Activated T-cell treated with anti-CD3 and anti-CD28 coated beads, Interleukin-2, amount 50 U/mL, for 72 hours (primary cell): ENCODE measurements at regions not wholly inside any gene's neighbourhood (a gene's known extent, or its start where the extent isn't known, plus 50 kb on each side); places are given as distances from the start of the nearest gene placed in this dataset.
A peak's percentile ranks its signal among the peaks of the same experiment; 100 is the strongest.

Experiments used
- ATAC-seq, 2 donors: fragments of 150-1000 bp; cut with Tn5 transposase; replicated peaks in 1 of 2; 2 replicates each; pipeline ENCODE4 v1.10.0; 2021; ENCODE audit warnings: moderate library complexity in 2 of 2, mild to moderate bottlenecking in 1 of 2
- DNase-seq, 2 donors: peaks; one replicate each; pipeline ENCODE4 v3.0.0; 2021 to 2022; ENCODE audit warnings: mixed read lengths in 1 of 2
- H3K27ac Mint-ChIP-seq: one replicate; pipeline ENCODE4 v1.8.0; 2022; ENCODE audit warnings: mild to moderate bottlenecking, moderate library complexity, mixed read lengths
- H3K27me3 Mint-ChIP-seq: one replicate; pipeline ENCODE4 v1.8.0; 2022; ENCODE audit warnings: low read depth, mixed read lengths
- H3K36me3 Mint-ChIP-seq, 2 donors: one replicate each; pipeline ENCODE4 v1.8.0; 2022; ENCODE audit warnings: mixed read lengths in 2 of 2, mild to moderate bottlenecking in 1 of 2; ENCODE audit not compliant: insufficient read depth in 2 of 2
- H3K4me1 Mint-ChIP-seq: one replicate; pipeline ENCODE4 v1.8.0; 2022; ENCODE audit warnings: low read depth, mixed read lengths
- H3K4me3 Mint-ChIP-seq, 2 donors: one replicate each; pipeline ENCODE4 v1.8.0; 2022; ENCODE audit warnings: mild to moderate bottlenecking in 2 of 2, mixed read lengths in 2 of 2, moderate library complexity in 2 of 2
- H3K9me3 Mint-ChIP-seq, 2 donors: one replicate each; pipeline ENCODE4 v1.8.0; 2022; ENCODE audit warnings: mixed read lengths in 2 of 2

GRCh38 chr14:38098074-38098836, 109.4 kb upstream of the SSTR1 start:
- Mint-ChIP-seq H3K36me3 (peaks cover 12% of the 10 kb centered on the region in 2 donors), H3K4me3 (no peak overlapping the region), H3K9me3 (peaks cover 13 to 17% of the 10 kb centered on the region in 2 donors), H3K4me1 (no peaks in the 10 kb centered on the region), H3K27me3 (no peaks in the 10 kb centered on the region), H3K27ac (no peak overlapping the region)
- DNase-seq (no peak), ATAC-seq (no peak)

GRCh38 chr14:38101679-38102078, 106.0 kb upstream of the SSTR1 start:
- Mint-ChIP-seq H3K36me3 (peaks cover 0 to 5% of the 10 kb centered on the region in 2 donors), H3K9me3 (peaks cover 8 to 9% of the 10 kb centered on the region in 2 donors), H3K4me3 (no peak overlapping the region), H3K4me1 (peaks cover under 1% of the 10 kb centered on the region), H3K27me3 (no peaks in the 10 kb centered on the region), H3K27ac (no peak overlapping the region)
- ATAC-seq: peak in 1 of 2 donors; percentile 59
- DNase-seq: no peak

DNA sequence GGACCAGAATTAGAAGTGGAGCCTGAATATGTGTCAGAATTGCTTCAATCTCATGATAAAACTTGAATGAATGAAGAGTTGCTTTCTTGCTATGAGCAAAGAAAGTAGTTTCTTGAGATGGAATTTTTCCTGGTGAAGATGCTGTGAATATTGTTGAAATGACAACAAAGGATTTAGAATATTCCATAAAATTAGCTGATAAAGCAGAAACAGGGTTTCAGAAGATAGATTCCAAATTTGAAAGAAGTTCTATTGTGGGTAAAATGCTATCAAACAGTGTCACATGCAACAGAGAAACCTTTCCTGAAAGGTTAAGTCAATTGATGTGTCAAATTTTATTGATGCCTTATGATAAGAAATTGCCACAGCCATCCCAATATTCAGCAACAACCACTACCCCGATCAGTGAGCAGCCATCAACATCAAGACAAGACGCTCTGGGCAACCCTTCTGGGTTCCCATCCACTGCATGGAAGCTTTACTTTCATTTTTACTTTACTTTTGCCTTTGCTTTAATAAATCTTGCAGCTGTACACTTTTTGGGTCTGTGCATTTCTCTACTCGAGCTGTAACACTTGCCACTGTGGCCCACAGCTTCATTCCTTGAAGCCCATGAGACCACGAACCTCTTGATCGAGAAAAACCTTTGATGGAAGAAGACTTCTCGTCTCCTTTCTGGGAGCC, 104.0 kb upstream of the SSTR1 start:
- H3K27ac Mint-ChIP-seq: peak overlapping the region; percentile 72
- H3K4me1 Mint-ChIP-seq: peaks cover 13% of the 10 kb centered on the region
- peaks cover 1 to 10% of the 10 kb centered on the region in 2 donors for H3K36me3 Mint-ChIP-seq
- H3K9me3 Mint-ChIP-seq: peaks cover 10 to 17% of the 10 kb centered on the region in 2 donors
- DNase-seq (no peak), ATAC-seq (no peak)
- peak overlapping the region in 1 of 2 donors; percentile 74 for H3K4me3 Mint-ChIP-seq
- no peaks in the 10 kb centered on the region for H3K27me3 Mint-ChIP-seq

DNA sequence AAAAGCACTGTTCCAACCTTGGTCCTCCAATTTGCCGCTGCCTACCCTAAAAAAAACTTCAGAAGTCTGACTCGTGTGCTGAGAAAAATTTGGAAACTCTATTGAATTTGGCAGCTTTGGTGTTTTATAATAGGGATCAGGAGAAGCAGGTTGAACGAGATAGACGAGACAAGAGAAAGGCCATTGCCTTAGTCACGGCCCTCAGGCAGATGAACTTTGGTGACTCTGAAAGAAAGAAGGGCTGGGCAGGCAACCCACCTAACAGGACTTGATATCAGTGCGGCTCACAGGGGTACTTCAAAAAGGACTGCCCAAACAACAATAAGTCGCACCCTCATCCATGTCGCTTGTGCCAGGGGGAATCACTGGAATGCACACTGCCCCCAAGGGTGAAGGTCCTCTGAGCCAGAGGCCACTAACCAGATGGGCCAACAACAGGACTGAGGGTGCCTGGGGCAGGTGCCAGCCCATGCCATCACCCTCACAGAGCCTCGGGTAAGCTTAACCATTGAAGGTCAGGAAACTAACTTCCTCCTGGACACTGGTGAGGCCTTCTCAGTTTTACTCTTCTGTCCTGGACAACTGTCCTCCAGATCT, 102.5 kb upstream of the SSTR1 start:
- no peak for DNase-seq
- Mint-ChIP-seq H3K27me3 (no peaks in the 10 kb centered on the region), H3K36me3 (peaks cover 1 to 7% of the 10 kb centered on the region in 2 donors), H3K9me3 (peaks cover 5 to 13% of the 10 kb centered on the region in 2 donors), H3K4me1 (peaks cover 13% of the 10 kb centered on the region), H3K27ac (no peak overlapping the region), H3K4me3 (no peak overlapping the region)
- ATAC-seq: no peak

DNA sequence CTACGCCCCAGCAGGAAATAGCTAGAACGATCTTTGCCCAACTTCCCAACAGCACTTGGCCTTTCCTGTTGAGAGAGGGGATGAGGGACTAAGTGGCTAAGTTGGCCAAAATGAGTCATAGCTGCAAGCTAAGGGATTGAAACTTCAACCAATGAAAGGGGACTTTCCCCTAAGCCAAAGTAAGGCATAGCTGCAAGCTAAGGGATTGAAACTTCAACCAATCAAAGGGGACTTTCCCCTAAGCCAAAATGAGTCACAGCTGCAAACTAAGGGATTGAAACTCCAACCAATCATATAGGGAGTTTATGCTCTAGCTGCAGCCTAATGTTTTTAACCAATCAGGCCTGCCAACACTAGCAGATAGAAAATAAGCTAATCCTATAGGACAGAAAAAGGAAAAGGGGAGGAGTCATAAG, 100.5 kb upstream of the SSTR1 start:
- Mint-ChIP-seq H3K27me3 (no peaks in the 10 kb centered on the region), H3K9me3 (peaks cover 8 to 9% of the 10 kb centered on the region in 2 donors), H3K4me1 (peaks cover 13% of the 10 kb centered on the region), H3K27ac (no peak overlapping the region), H3K4me3 (no peak overlapping the region), H3K36me3 (peaks cover 1 to 6% of the 10 kb centered on the region in 2 donors)
- ATAC-seq: peak; percentile 69 to 83
- DNase-seq: peak; percentile 3 to 18

DNA sequence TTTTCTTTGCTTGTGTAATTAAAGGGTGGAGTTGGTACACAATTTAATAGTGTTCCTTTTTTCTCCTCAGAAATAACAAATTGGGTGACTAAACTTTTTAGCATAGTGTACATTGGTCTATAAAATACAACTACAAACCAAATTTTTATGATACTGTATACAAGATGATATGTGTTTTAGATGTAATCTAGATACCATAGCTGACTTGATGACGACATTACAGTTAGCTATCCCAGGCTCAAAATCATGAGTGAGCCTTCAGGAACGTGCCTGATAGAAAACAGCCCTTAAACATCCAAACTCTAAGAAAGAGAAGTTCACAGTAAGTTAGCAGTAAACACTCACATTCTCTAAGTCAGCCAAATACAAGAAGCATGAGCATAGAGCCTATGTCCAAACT, 99.0 kb upstream of the SSTR1 start:
- H3K27me3 Mint-ChIP-seq: no peaks in the 10 kb centered on the region
- DNase-seq: no peak
- peaks cover 1 to 5% of the 10 kb centered on the region in 2 donors for H3K36me3 Mint-ChIP-seq
- no peak overlapping the region for H3K4me3 Mint-ChIP-seq
- peaks cover 13% of the 10 kb centered on the region for H3K4me1 Mint-ChIP-seq
- no peak for ATAC-seq
- H3K9me3 Mint-ChIP-seq: peaks cover 8% of the 10 kb centered on the region in 2 donors
- no peak overlapping the region for H3K27ac Mint-ChIP-seq

- ATAC-seq (no peak), DNase-seq (no peak)
- H3K27me3 Mint-ChIP-seq: no peaks in the 10 kb centered on the region
- H3K4me3 Mint-ChIP-seq: no peak overlapping the region
- peaks cover 1 to 5% of the 10 kb centered on the region in 2 donors for H3K36me3 Mint-ChIP-seq
- H3K27ac Mint-ChIP-seq: no peak overlapping the region
- H3K4me1 Mint-ChIP-seq: peaks cover 13% of the 10 kb centered on the region
- H3K9me3 Mint-ChIP-seq: peaks cover 8% of the 10 kb centered on the region in 2 donors
Observed at GRCh38 chr14:38110258-38110657, 97.4 kb upstream of the SSTR1 start.

- Mint-ChIP-seq H3K4me3 (no peak overlapping the region), H3K36me3 (peaks cover 1 to 5% of the 10 kb centered on the region in 2 donors), H3K27ac (no peak overlapping the region), H3K27me3 (no peaks in the 10 kb centered on the region), H3K4me1 (peaks cover 13% of the 10 kb centered on the region), H3K9me3 (peaks cover 6 to 8% of the 10 kb centered on the region in 2 donors)
- DNase-seq: no peak
- ATAC-seq: no peak
Observed at GRCh38 chr14:38111046-38111445, 96.7 kb upstream of the SSTR1 start.

GRCh38 chr14:38113546-38113945, 94.2 kb upstream of the SSTR1 start:
- H3K36me3 Mint-ChIP-seq: no peaks in the 10 kb centered on the region
- H3K9me3 Mint-ChIP-seq: peaks cover 0 to 6% of the 10 kb centered on the region in 2 donors
- DNase-seq (no peak), ATAC-seq (no peak)
- H3K27me3 Mint-ChIP-seq: no peaks in the 10 kb centered on the region
- no peak overlapping the region for H3K27ac Mint-ChIP-seq
- no peak overlapping the region for H3K4me3 Mint-ChIP-seq
- H3K4me1 Mint-ChIP-seq: no peaks in the 10 kb centered on the region

DNA sequence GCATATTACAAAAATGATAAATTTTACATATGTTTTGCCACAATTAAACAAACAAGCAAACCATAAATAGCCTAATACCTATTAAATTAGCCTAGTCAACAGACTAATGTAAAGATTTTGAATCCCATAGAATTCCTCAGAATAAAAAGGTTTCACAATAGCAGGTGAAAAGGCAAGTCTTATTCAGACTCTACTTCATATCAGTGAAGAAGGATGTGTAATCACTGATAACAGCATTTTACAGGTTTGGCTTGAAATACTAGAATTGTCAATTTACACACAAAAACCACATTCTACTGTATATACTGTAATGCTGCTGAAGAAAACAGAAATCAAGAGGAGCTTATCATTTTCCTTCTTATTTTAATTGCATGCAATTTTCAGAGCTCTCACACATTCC, 90.8 kb upstream of the SSTR1 start:
- H3K9me3 Mint-ChIP-seq: peaks cover 0 to 2% of the 10 kb centered on the region in 2 donors
- H3K27me3 Mint-ChIP-seq: no peaks in the 10 kb centered on the region
- no peak for ATAC-seq
- no peak for DNase-seq
- no peaks in the 10 kb centered on the region for H3K4me1 Mint-ChIP-seq
- H3K36me3 Mint-ChIP-seq: no peaks in the 10 kb centered on the region
- no peak overlapping the region for H3K27ac Mint-ChIP-seq
- no peak overlapping the region for H3K4me3 Mint-ChIP-seq

GRCh38 chr14:38120109-38120508, 87.6 kb upstream of the SSTR1 start:
- H3K36me3 Mint-ChIP-seq: no peaks in the 10 kb centered on the region
- no peak overlapping the region for H3K4me3 Mint-ChIP-seq
- peaks cover 0 to 2% of the 10 kb centered on the region in 2 donors for H3K9me3 Mint-ChIP-seq
- ATAC-seq (no peak), DNase-seq (no peak)
- H3K27me3 Mint-ChIP-seq: no peaks in the 10 kb centered on the region
- peaks cover 9% of the 10 kb centered on the region for H3K4me1 Mint-ChIP-seq
- no peak overlapping the region for H3K27ac Mint-ChIP-seq

DNA sequence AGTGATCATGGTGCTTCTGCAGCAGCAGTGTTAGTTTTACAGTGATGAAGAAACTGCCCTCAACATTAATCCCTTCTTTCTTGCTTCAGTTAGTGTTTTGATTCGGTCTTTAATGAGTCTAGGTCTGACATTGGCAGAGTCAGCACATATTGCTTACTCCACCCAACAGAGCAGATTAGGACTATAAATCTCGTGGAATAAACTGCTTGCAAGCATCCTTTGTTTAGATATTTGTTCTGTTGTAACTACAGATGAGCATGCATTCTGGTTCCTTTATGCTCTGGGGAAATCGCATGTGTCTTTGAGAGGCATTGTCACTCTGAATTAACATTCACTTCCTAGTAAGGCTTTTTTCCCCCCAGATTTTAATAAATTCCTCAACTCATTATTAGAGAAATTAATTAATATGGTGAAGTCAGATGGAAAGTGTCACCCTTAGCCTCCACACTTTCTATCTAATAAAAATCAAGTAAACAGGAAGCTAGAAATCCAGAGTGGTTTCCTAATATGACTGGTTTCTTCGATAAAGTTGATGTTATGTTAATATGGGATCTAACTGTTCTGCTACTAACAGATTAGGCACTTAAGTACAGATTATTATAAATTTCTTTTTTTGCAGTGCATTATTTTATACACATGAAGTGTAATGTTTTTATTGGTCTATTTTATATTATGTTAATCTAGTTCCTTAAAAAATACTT, 86.2 kb upstream of the SSTR1 start:
- peaks cover 19% of the 10 kb centered on the region for H3K4me1 Mint-ChIP-seq
- H3K27ac Mint-ChIP-seq: no peak overlapping the region
- no peaks in the 10 kb centered on the region for H3K36me3 Mint-ChIP-seq
- no peaks in the 10 kb centered on the region for H3K27me3 Mint-ChIP-seq
- no peak for DNase-seq
- no peak overlapping the region for H3K4me3 Mint-ChIP-seq
- peaks cover 0 to 2% of the 10 kb centered on the region in 2 donors for H3K9me3 Mint-ChIP-seq
- no peak for ATAC-seq

GRCh38 chr14:38122241-38122640, 85.5 kb upstream of the SSTR1 start:
- Mint-ChIP-seq H3K4me3 (no peak overlapping the region), H3K27me3 (no peaks in the 10 kb centered on the region), H3K36me3 (no peaks in the 10 kb centered on the region), H3K4me1 (peaks cover 19% of the 10 kb centered on the region), H3K27ac (no peak overlapping the region), H3K9me3 (peaks cover 0 to 2% of the 10 kb centered on the region in 2 donors)
- DNase-seq (no peak), ATAC-seq (no peak)
